HL-60 (cell line): ENCODE measurements at regions not wholly inside any gene's neighbourhood (a gene's known extent, or its start where the extent isn't known, plus 50 kb on each side); places are given as distances from the start of the nearest gene placed in this dataset.

ENCODE experiments used
- CTCF ChIP-seq: IDR thresholded peaks from one replicate; pipeline ENCODE4 v1.5.1; 2011; ENCODE audit warnings: low read length, control low read depth, inconsistent platforms; ENCODE audit not compliant: insufficient read depth
- GABPA ChIP-seq: IDR thresholded peaks from 2 replicates; pipeline ENCODE4 v1.6.1; 2012; ENCODE audit warnings: low read depth
- POLR2AphosphoS5 ChIP-seq: IDR thresholded peaks from 2 replicates; pipeline ENCODE4 v1.6.1; 2012; ENCODE audit warnings: low read depth
- REST ChIP-seq: IDR thresholded peaks from 2 replicates; pipeline ENCODE4 v1.6.1; 2012; ENCODE audit warnings: low read depth; ENCODE audit not compliant: insufficient replicate concordance
- SPI1 ChIP-seq: IDR thresholded peaks from 2 replicates; pipeline ENCODE4 v1.6.1; 2012; ENCODE audit warnings: low read depth, mild to moderate bottlenecking, borderline replicate concordance

- TF ChIP-seq CTCF = no peak
- no peak for TF ChIP-seq REST
- TF ChIP-seq POLR2AphosphoS5 = no peak
- TF ChIP-seq GABPA = no peak
- no peak for TF ChIP-seq SPI1
Observed at GRCh38 chr2:22194218-22194617, 1070.5 kb downstream of the TDRD15 start.
